GM19452 (cell line): ENCODE measurements at regions not wholly inside any gene's neighbourhood (a gene's known extent, or its start where the extent isn't known, plus 50 kb on each side); places are given as distances from the start of the nearest gene placed in this dataset.
A peak's percentile ranks its signal among the peaks of the same experiment; 100 is the strongest.

Experiments used
- ATAC-seq: cut with Tn5 transposase; IDR thresholded peaks from one replicate; pipeline ENCODE4 v1.9.1; 2021; ENCODE audit not compliant: unreplicated experiment

DNA sequence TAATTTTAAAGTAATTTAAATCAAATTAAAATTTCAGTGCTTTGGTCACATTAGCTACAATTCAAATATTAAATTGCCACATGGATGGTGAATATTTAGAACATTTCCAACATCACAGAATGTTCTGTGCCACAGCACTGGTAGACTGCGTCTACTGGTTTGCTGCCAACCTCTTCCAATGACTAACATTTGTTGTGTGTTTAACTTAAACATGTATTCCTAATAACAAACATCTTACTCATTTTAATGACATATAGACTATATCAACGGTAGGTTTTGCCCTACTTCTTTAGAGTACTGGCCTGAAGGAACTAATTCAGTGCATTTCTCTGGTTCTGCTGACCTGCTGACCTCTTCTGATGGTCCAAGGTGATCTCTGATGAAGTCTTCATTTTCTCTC lies 157.6 kb downstream of the DCK start:
- no peak for ATAC-seq

DNA sequence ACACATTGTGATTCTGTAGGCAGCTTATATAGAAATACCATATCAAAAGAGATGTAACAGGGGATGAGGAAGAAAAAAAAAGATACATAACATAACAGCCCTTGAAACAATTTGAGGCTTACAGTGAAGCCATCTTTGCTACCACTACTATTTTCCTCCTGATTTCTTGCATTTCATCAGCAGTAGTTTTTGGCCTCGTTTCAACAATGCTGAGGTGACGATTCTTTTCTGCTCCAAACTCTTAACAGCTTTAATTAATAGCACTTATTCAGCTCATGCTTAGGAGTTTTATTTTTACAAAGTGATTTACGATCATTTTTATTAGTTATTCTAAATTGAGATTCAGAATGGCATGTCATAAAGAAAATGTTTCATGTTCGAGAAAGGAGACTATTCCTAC lies 163.2 kb downstream of the DCK start:
- no peak for ATAC-seq

DNA sequence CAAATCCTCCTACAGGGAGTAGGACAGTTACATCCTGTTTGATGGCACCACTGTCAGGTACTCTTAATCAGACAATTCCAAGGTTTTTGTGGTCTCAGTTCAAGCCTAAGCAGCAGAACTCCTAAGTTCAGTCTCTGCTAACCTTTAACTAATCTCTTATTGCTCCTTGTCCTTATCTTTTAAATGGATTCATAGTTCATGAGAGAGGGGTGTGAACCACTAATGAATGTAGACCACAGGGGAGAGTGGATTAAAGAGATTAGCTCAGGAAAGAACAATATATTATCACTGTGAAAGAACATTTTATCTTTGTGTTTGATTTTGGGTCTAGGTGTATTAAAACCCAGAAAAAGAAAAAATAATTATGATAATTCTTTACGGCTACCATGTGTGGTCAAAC lies 168.9 kb downstream of the DCK start:
- no peak for ATAC-seq

DNA sequence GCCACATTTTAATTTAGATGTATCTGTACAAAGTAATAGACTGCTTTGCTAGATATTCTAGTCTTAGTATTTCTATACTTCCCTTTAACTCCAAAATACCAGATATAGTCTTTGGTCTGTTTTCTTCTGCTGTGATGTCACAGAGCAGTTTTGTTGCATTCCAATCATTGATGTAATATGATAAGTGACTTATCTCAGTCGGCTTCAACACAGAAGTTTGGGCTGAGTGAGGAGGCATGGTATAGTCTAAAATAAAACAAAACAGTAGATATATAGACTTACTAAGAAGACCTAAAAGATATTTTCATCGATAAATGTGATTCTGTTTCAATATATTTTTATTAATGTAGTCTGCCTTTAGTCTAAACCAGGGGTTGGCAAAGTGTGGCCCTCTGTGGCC lies 169.9 kb downstream of the DCK start:
- no peak for ATAC-seq

DNA sequence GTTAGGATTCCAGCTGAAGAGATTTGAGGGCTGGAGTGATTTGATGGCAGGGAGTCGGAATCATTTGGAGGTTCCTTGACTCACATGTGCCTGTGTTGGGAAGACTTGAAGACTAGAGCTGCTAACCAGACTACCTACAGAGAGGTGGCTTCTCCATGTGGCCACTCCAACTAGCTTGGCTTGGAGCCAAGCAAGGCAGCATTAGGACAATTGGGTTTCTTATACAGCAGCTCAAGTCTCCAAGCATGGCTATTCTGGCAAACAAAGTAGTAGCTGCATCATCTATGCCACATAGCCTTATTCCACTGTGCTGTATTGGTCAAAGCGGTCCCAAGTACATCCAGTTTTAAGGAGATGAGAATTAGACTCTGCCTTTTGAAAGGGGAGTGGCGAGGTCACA lies 171.7 kb upstream of the SLC4A4 start:
- no peak for ATAC-seq

DNA sequence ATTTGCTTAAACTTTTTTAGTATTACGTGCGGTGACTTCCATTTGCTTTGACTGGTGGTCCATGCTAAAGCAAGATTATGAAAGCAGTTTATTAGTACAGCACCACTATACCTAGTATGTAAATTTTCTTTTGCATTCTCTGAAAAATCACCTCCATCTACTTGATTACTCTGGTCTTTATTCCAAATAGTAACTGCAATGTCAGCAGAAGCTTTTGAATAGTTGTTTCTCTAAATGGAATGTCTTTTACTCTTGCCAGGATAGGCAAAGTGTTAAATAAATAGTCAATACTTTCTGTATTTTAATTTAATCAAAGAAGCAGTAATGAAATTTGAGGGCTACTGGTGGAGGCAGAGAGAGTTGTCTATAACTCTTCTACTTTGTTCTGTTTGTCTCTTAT lies 167.2 kb upstream of the SLC4A4 start:
- no peak for ATAC-seq

DNA sequence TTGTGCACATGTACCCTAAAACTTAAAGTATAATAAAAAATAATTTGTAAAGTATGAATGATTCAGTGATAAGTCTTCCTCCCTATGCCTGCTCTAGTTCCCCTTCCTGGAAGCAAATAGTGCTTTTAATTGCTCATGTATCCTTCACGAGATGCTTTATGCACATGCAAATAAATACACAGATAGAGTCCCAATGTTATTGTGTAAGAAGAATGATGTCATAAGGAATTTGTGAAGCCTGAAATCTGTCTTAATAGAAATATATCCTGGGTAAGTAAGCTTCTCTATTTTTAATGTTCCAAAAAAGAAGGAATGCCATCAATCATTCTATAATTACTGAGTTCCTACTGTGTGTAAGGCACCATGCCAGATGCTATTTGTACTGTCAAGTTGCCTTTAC lies 157.5 kb upstream of the SLC4A4 start:
- ATAC-seq, result no peak

DNA sequence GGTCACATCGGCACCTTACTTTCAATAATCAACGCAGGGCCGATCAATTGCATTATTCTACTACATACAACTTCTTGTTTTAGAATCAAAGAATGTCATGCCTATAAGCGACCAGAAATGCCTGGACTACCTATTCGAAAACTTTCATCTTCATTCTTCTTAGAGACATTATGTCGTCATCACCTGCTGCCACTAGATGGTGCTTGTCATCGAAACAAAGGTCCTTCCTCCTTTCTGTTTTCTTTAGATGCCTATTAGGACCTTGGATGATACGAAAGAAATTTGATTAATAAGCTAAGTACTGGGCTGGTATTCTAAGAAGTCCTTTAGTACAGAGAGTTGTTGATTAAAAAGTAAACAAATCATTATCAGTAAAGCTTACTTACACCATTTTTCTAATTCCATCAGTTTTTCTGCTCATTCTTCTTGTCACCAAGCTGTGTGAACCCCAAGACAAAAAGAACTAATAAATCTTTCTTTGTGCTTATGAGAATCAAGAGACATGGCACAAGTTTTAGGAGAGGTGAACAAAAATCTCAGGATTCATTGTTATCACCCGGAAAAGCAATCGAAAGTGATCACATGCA lies 154.5 kb upstream of the SLC4A4 start:
- peak; percentile 63 for ATAC-seq

DNA sequence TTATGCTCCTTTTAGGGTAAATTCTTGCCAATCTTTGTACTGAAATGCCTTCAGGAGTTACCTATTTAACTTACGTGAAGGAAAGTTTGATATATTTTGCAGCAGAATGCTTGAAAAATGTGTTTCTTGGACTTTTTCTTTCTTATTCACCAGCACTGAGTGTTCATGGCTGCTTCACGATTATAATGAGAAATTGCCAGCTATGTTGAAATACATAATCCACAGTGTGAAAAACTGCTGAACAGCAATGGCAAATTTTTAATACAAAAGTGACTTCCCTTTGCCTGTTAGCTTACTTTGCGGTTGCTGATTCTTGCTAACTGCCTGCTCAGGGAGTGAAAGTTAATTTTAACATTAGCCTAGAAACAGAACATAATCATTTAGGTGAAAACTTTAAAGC lies 153.8 kb upstream of the SLC4A4 start:
- no peak for ATAC-seq

DNA sequence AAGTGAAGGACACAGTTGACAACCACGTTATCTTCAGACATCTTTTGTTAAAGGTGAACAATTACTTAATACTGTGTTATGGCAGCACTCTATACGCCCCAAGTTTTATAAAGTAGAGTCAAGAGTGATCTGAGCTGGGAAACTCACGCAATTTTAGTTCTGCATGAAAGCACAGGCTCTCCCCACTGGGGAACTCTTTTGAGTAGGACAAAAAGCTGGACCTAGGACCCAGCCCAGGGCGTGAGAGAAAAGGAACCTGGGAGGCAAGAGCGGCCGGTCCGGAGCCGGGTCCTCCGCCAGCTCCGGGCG lies 152.6 kb upstream of the SLC4A4 start:
- ATAC-seq, result no peak

DNA sequence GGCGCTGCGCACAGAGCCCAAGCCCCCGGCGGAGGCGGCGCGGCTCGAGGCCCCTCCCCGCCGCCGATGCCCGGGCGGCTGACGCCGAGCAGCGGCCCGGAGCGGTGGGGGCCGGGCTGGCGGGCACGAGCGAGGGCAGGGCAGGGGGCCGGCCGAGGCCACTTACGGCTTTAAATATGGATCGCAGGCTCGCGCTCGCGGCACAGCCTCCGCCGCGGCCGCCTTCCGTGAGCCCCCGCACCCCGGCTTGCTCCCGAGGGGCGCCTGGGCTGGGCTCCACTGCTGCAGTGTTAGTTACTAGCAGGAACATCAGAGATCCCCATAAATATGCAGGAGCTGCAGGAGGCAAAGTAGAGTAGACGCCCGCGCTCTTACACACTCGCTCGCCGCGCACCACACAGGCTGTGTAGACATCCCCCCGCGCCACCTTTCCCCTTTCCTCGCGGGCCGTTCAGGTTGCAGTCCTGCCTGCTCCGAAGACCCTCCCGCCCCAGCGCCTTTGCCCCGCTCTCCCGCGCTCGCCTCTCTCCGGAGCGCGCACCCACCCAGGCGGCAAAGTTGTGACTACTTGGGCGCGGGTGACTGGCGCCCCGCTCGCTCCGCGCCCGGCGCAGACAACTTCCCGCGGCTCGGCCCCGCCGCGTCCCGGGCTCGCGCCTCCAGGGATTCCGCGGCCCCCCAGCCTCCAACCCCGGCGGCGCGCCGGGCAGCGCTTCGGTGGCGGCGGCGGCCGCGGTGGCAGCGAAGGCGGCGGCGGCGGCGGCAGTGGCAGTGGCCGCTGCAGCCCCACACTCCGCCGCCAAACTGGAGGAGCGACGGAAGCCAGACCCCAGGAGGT lies 152.0 kb upstream of the SLC4A4 start:
- peak; percentile 37 for ATAC-seq

DNA sequence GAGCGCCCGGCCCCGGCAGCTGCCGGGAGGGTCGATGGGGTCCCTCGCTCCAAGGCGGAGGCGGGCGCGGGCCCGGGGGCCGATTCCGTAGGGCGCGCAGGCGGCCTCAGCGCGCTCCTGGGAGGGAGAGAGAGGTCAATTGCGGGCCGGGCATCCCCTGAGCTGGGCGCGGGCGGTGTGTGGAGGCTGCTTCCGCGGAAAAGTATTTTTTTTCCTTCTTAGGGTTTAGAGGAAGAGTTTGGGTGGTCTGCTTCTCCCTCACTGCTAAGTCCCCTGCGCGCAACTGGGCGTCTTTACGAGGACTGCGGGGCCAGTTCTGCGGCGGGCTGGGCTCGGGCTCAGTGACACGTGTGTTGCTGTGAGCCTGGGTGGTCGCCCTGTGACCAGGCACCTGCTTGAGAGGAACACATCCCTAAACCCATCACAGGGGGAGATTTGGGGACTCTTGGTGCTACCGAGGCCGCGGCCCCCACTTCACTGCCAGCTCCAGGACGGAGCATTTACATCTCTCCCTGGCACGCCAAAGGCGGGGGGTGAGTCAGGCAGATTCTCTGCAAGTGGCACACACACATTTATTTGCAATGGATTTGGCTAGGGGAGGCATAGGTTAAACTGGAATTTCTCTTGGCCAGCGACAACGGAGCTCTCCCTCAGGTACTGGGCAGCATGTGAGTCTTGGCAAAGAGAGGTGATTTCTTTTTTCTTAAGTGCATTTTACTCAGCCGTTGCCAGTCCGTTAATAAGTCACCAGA lies 151.2 kb upstream of the SLC4A4 start:
- ATAC-seq, result peak; percentile 29

DNA sequence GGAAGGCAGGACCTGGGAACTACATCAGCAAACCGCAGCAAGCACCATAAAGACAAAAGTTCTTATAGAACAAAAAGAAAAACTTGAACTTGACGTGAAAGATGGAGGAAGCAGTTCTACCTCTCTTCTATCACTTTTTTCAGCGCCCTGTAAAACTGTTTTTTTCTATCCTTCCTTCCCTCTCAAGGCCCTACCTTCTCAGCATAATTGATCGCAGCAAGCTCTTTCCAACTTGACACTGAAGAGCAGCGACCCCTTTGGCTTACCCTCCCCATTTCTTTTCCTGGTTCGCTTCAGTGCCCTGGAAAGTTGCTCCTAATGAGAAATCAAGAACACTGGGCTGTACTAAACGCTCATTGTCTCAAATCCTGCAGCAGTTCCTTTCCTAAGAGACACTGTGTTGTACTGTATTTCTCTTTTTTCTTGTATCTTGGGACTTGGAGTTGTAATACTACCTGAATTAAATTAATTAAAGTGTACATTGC lies 150.6 kb upstream of the SLC4A4 start:
- no peak for ATAC-seq

DNA sequence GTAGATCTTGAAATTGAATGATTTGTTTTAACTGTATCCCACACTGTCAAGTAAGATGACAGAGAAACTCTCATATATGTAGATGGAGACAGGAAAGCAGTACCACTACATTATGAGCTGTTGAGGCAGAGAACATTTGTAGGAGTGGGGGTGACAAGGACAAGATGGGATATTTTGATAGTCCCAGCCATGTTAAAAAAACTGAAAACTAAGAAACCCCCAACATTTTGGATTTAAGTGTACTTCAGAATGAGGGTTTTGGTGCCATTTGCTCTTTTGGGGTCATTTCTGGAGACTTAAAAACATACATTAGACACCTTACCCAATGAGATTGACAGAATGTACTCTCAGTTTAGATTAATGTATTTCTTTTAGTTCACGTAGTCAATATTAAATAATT lies 149.9 kb upstream of the SLC4A4 start:
- ATAC-seq, result no peak

DNA sequence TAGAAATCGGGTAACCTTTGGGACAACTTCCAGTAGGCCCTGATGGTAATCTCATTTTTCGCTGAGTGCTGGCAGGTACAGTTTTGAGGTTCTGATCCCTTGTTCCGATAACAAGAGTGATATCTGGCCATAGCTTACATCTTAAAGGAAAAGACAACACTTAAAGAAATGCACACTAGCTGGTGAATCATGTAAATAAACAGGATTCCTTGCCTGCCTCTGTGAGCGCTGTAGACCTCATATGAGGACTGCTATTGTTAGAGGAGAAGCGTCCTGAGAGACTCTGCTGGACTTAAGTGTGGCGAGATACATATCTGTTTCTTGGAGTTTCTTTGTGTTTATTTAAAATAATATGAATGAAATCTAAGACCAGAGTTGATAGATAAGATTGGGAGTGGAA lies 149.3 kb upstream of the SLC4A4 start:
- no peak for ATAC-seq

DNA sequence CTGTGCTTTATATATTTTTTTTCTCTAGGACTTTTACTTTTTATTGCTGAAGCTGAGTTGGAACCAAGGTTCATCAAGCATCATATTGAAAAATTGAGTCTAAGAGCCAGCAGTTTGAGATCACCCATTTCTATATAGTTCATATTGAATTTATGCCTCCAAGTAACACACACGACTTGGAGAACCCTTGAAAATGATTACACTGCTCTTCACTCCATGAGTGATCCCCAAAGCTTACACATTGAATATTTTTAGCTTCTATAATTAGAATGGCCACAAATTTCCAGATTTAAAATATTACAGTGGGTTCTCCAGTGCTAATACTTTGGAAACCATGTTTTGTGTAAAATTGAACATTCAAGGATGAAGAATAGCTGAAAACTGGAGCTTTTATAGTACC lies 144.4 kb upstream of the SLC4A4 start:
- ATAC-seq, result no peak

DNA sequence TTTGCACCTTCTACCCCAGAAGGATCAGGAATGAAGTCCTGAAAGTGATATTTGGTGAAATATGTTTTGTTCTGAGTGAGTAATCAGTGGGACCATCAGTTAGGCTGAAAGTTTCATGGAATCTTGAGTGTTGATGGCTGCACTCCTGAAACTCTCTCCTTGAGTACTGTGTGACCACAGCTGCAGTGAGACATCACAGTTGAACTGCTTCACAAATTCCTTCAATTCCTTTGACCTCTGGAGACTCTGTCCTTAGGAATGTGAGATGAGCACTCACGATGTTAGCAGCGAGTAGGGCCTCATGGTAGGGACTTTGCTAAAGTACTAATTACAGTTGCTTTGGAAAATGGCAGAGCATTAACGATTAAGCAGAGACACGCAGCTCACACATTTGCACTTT lies 142.9 kb upstream of the SLC4A4 start:
- no peak for ATAC-seq

DNA sequence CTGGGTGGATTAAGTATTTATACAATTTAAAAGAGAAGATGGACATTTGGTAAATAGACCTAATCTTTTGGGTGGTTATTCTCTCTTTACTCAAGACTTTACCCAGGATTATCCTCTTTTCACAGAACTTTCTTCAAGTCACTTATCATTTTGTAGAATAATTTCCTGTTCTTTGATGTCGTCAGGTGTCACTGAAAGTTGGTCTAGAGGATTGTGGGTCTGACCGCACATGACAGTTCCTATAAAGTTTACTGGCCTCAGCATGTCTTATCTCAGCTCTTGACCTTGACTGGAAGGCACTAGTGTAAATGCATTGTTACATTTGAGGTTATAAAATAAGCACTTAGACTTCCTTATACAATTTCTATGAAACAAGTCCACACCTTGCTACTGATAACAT lies 139.9 kb upstream of the SLC4A4 start:
- ATAC-seq, result no peak

DNA sequence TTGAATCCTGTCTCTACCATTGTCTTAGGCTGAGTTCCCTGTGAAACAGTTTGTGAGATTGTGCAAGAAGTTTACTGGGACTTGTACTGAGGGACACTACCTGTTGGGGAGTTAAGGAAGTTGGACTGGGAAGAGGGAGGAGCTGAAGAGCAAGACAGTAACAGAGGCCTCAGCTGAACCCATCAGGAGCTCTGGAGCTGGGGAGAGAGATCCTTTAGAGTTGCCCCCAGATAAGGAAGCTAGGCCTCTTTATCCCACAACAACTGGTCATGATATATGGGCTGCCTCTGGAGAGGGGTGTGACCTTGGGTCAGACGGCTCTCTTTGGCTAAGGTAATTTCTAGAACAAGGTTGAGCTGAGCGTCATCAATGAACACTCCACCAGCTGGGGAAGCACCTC lies 137.8 kb upstream of the SLC4A4 start:
- ATAC-seq, result no peak

DNA sequence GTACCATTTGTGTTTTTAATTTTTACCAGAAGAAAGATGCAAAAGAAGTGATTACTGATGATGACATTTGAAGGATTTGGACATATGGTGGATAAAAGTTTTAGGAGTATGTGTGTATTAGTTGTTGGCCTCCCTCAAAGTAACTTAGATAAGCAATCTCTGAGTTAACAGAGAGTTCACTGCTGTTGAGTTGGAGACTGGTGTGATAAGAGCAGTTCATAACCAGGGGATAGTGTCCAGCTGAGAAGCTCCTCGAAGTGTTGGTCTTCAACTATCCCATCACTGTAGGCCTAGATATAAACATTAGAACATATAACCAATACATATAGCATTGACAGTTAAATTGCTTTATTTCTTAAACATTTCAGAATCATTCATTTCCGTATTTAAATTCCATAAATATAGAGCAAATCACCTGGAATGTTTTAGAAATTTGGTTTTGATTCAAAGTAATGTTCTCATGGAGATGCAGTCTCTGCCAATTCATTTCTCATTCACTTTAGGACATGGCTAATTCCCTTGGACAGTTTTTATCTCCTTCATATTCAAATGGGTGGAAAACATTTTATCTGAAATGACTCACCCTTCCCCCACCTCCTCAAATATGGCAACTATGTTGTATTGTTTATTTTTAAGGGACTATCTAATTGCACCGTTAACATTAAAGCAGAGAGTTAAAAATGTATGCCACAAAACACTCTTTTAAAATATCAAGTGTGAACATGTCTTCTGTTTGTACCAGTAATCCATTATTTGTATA lies 136.8 kb upstream of the SLC4A4 start:
- ATAC-seq, result no peak

DNA sequence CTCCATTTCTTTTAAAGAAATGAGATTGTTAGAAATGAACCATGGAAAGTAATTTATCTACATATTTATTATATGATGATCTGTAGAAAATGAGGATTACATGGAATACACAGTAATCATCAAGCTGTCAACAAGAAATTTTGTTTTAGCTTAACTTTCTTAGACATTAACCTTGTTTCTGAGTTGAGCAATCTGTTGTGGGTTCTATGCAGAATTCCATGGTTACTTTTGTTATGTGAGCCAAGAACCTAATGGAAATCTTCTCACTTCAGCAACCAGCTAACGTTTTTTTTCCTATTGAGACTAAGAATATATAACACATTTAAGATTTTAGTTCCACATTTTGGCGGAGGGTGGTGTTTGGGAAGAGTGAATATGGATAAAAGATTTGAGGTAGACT lies 136.1 kb upstream of the SLC4A4 start:
- no peak for ATAC-seq

DNA sequence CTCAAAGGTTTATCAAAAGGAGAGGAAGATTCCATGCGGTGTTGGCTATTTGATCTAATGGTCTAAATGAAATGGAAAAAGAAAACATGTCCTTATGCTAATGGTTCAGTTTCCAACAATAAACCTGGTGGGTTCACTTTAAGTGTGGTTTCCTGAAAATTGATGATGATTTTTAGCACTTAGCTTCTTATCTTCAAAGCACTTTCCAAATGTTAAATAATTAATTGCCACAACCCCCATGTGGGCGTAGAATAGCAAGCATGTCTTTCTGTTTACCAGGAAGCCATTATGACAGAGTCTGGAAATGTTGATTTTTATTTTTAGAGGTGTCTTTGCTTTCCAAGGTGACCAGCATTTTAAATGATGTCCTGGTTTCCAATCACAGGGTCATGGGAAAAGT lies 134.8 kb upstream of the SLC4A4 start:
- ATAC-seq, result no peak
